K562 (cell line): ENCODE measurements at regions not wholly inside any gene's neighbourhood (a gene's known extent, or its start where the extent isn't known, plus 50 kb on each side); places are given as distances from the start of the nearest gene placed in this dataset.
A peak's percentile ranks its signal among the peaks of the same experiment; 100 is the strongest.

ENCODE experiments used
- CBFB ChIP-seq: sonication (generic); formaldehyde crosslinking; IDR thresholded peaks from 2 replicates; pipeline ENCODE4 v1.4.0; 2020; ENCODE audit warnings: mild to moderate bottlenecking, missing genetic modification reagents
- ESRRB ChIP-seq: fragments of 250-450 bp; sonication (Bioruptor Pico); IDR thresholded peaks from 2 replicates; pipeline ENCODE4 v1.5.0; 2020; ENCODE audit warnings: mild to moderate bottlenecking, moderate library complexity, borderline replicate concordance
- GATA2 ChIP-seq: sonication (generic); formaldehyde crosslinking; IDR thresholded peaks from 2 replicates; pipeline ENCODE4 v1.4.0; 2020; ENCODE audit warnings: mild to moderate bottlenecking, missing genetic modification reagents
- KDM5B ChIP-seq: fragments of 200-600 bp; sonication (generic); IDR thresholded peaks from 2 replicates; pipeline ENCODE4 v1.6.1; 2012; ENCODE audit warnings: low read depth, mild to moderate bottlenecking, moderate library complexity, low read length, control low read depth, inconsistent platforms; ENCODE audit not compliant: insufficient replicate concordance
- NR2C2 ChIP-seq, 2 experiments: fragments of 200-800 bp in 1 of 2; sonication (Bioruptor generic) in 1 of 2; sonication (generic) in 1 of 2; formaldehyde crosslinking in 1 of 2; IDR thresholded peaks; 2 replicates each; pipeline versions ENCODE4 v1.6.1 to v1.8.0; 2016 to 2022; ENCODE audit warnings: mild to moderate bottlenecking in 1 of 2, missing compliant biosample characterization in 1 of 2, missing genetic modification characterization in 1 of 2, missing genetic modification reagents in 1 of 2
- PHB ChIP-seq: fragments of 250-450 bp; sonication (Bioruptor Pico); IDR thresholded peaks from 2 replicates; pipeline ENCODE4 v1.5.0; 2021
- POLR2AphosphoS5 ChIP-seq: IDR thresholded peaks from 2 replicates; pipeline ENCODE4 v1.6.1; 2011; ENCODE audit warnings: mild to moderate bottlenecking, low read depth, low read length, moderate library complexity; ENCODE audit not compliant: control insufficient read depth, insufficient read depth
- SAFB2 ChIP-seq: fragments of 200-400 bp; formaldehyde crosslinking; IDR thresholded peaks from 2 replicates; pipeline ENCODE4 v1.6.1; 2018; ENCODE audit warnings: borderline replicate concordance, low read length, low read depth, moderate library complexity; ENCODE audit not compliant: severe bottlenecking
- TFAM ChIP-seq: fragments of 250-450 bp; sonication (Bioruptor Pico); conservative IDR thresholded peaks from 2 replicates; pipeline ENCODE4 v1.5.0; 2021; ENCODE audit warnings: mild to moderate bottlenecking, moderate library complexity
- ZNF165 ChIP-seq: fragments of 250-450 bp; sonication (Bioruptor Pico); IDR thresholded peaks from 2 replicates; pipeline ENCODE4 v1.4.0; 2020; ENCODE audit warnings: borderline replicate concordance
- ZNF316 ChIP-seq: fragments of 450-650 bp; IDR thresholded peaks from 2 replicates; pipeline ENCODE4 v1.6.1; 2016
- TF ChIP-seq, protein P1 (sequence below): fragments of 450-650 bp; IDR thresholded peaks from 2 replicates; pipeline ENCODE4 v1.6.1; 2016; ENCODE audit warnings: low read depth, mild to moderate bottlenecking, moderate library complexity
- TF ChIP-seq, protein P2 (sequence below), 2 experiments: fragments of 450-650 bp in 1 of 2; sonication (generic) in 1 of 2; formaldehyde crosslinking in 1 of 2; IDR thresholded peaks; 2 replicates each; pipeline versions ENCODE4 v1.7.1 to v1.9.0; 2016 to 2022; ENCODE audit warnings: inconsistent platforms in 1 of 2, mild to moderate bottlenecking in 1 of 2, missing genetic modification reagents in 1 of 2
- TF ChIP-seq, protein P3 (sequence below): fragments of 450-650 bp; IDR thresholded peaks from 2 replicates; pipeline ENCODE4 v1.6.1; 2016; ENCODE audit warnings: antibody characterized with exemption

DNA sequence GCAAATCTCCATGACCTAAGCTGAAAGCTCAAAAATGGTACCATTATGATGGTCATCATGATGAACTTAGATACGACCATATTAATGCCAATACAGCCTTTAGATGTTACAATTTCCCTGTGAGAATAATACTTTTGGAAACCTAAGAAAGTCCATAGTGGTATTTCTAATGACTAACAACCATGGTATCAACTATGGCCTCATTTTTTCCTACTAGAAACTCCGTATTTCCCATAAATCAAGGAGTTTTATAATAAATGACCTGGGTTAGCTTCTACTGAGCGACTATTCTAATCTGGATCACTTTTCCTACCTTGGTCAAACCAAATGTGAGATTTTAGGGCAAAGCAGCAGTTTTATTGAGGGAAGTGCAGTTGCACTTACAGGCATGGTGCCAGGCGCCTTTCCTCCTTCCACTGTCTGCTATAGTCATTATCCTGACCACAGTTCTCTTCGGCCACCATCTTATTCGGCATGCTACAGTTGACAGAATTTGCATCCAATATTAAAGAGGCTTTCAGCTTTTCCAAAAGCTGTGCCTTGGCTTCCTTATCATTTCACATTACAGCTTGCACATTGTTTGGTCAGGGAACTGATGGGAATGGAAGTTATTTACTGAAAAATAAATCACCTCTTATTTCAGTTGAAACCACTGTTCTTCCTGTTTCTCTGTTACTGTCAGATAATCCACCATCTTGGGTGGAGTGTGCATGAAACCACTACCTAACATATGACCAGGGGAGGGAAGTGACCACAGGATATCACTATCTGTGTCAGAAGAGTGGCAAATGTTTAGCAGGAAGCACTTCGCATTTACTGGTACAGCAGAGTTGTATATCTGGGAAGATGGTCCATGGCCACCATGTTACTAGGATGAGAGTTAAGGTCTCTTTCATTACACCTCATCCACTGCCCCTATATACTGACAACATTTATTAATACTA is 74.5 kb upstream of the PICALM start (continued):
- TF ChIP-seq TFAM (CRISPR knock-in tag) (no peak), CBFB (peak; percentile 94), KDM5B (peak; percentile 33), ZNF316 (no peak), POLR2AphosphoS5 (peak; percentile 92), ESRRB (CRISPR knock-in tag) (no peak), GATA2 (CRISPR knock-in tag) (peak; percentile 77), PHB (CRISPR knock-in tag) (no peak), SAFB2 (no peak), NR2C2 (CRISPR knock-in tag; IDR thresholded peaks at IDR 0.05) (no peak), NR2C2 (tag; IDR thresholded peaks at IDR 0.05) (peak; percentile 85), ZNF165 (CRISPR knock-in tag) (no peak)
- TF ChIP-seq, protein P1, sequence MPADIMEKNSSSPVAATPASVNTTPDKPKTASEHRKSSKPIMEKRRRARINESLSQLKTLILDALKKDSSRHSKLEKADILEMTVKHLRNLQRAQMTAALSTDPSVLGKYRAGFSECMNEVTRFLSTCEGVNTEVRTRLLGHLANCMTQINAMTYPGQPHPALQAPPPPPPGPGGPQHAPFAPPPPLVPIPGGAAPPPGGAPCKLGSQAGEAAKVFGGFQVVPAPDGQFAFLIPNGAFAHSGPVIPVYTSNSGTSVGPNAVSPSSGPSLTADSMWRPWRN = peak; percentile 88
- TF ChIP-seq, protein P2, sequence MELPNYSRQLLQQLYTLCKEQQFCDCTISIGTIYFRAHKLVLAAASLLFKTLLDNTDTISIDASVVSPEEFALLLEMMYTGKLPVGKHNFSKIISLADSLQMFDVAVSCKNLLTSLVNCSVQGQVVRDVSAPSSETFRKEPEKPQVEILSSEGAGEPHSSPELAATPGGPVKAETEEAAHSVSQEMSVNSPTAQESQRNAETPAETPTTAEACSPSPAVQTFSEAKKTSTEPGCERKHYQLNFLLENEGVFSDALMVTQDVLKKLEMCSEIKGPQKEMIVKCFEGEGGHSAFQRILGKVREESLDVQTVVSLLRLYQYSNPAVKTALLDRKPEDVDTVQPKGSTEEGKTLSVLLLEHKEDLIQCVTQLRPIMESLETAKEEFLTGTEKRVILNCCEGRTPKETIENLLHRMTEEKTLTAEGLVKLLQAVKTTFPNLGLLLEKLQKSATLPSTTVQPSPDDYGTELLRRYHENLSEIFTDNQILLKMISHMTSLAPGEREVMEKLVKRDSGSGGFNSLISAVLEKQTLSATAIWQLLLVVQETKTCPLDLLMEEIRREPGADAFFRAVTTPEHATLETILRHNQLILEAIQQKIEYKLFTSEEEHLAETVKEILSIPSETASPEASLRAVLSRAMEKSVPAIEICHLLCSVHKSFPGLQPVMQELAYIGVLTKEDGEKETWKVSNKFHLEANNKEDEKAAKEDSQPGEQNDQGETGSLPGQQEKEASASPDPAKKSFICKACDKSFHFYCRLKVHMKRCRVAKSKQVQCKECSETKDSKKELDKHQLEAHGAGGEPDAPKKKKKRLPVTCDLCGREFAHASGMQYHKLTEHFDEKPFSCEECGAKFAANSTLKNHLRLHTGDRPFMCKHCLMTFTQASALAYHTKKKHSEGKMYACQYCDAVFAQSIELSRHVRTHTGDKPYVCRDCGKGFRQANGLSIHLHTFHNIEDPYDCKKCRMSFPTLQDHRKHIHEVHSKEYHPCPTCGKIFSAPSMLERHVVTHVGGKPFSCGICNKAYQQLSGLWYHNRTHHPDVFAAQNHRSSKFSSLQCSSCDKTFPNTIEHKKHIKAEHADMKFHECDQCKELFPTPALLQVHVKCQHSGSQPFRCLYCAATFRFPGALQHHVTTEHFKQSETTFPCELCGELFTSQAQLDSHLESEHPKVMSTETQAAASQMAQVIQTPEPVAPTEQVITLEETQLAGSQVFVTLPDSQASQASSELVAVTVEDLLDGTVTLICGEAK (IDR thresholded peaks at IDR 0.05) = peak; percentile 46; the same call in 1 of the 2 replicates
- TF ChIP-seq, protein P2 (CRISPR knock-in tag; IDR thresholded peaks at IDR 0.05) = no peak
- TF ChIP-seq, protein P3, sequence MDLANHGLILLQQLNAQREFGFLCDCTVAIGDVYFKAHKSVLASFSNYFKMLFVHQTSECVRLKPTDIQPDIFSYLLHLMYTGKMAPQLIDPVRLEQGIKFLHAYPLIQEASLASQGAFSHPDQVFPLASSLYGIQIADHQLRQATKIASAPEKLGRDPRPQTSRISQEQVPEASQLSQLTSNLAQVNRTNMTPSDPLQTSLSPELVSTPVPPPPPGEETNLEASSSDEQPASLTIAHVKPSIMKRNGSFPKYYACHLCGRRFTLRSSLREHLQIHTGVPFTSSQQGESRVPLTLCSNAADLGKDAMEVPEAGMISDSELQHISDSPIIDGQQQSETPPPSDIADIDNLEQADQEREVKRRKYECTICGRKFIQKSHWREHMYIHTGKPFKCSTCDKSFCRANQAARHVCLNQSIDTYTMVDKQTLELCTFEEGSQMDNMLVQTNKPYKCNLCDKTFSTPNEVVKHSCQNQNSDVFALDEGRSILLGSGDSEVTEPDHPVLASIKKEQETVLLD = peak; percentile 63; the same call in 1 of the 2 replicates
